ENCODE measurements at regions not wholly inside any gene's neighbourhood (a gene's known extent, or its start where the extent isn't known, plus 50 kb on each side); places are given as distances from the start of the nearest gene placed in this dataset.
"Not testable (repeated sequence)": the region's sequence is repeated elsewhere in the genome, so short reads cannot be mapped to it uniquely, and the experiment has no call there.

DNA sequence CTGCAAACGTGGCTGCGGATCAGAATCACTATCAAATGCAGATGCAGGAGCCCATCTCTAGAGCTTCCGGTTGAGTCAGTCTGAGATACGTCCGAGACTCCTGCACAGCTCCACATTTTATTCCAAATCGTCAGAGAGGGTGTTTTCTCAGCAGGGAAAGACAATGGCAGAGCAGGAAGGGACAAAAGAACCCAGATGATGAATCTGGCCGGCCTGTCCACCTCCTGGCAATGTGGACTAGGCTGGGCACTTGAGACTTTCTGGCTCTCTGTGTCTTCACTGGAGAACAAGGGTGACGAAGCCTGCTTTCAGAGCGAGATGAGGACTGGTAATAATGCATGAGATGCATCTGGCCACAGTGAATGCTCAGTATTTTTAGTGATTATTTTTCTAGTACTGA is 255.9 kb upstream of the MYT1L start:
- H4K20me1 ChIP-seq (ENCODE audit: insufficient read depth, low read length): no peaks in the 10 kb centered on the region
- H3K9me3 ChIP-seq (ENCODE audit: low read depth, low read length): no peaks in the 10 kb centered on the region
- DNase-seq (ENCODE audit: insufficient read length, low spot score, missing footprints): no peak
- no peak overlapping the region for H3K4me2 ChIP-seq (ENCODE audit: insufficient read depth, low read length)
- no peaks in the 10 kb centered on the region for H3K79me2 ChIP-seq (ENCODE audit: insufficient read depth, low read length)
- TF ChIP-seq, protein P1, sequence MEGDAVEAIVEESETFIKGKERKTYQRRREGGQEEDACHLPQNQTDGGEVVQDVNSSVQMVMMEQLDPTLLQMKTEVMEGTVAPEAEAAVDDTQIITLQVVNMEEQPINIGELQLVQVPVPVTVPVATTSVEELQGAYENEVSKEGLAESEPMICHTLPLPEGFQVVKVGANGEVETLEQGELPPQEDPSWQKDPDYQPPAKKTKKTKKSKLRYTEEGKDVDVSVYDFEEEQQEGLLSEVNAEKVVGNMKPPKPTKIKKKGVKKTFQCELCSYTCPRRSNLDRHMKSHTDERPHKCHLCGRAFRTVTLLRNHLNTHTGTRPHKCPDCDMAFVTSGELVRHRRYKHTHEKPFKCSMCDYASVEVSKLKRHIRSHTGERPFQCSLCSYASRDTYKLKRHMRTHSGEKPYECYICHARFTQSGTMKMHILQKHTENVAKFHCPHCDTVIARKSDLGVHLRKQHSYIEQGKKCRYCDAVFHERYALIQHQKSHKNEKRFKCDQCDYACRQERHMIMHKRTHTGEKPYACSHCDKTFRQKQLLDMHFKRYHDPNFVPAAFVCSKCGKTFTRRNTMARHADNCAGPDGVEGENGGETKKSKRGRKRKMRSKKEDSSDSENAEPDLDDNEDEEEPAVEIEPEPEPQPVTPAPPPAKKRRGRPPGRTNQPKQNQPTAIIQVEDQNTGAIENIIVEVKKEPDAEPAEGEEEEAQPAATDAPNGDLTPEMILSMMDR (IDR thresholded peaks at IDR 0.05; ENCODE audit: extremely low read depth, low read depth, low read length): no peak
- no peak overlapping the region for H3K27ac ChIP-seq (ENCODE audit: low read depth, low read length)
- no peaks in the 10 kb centered on the region for H3K36me3 ChIP-seq (ENCODE audit: insufficient read depth, low read length)
- H3K4me1 ChIP-seq (ENCODE audit: insufficient read depth, low read length): no peaks in the 10 kb centered on the region
- H3K27me3 ChIP-seq (ENCODE audit: insufficient read depth, low read length): no peaks in the 10 kb centered on the region
- no peak overlapping the region for H3K4me3 ChIP-seq (ENCODE audit: insufficient read depth, low read length)
- H2AFZ ChIP-seq (ENCODE audit: low read length): no peak overlapping the region

DNA sequence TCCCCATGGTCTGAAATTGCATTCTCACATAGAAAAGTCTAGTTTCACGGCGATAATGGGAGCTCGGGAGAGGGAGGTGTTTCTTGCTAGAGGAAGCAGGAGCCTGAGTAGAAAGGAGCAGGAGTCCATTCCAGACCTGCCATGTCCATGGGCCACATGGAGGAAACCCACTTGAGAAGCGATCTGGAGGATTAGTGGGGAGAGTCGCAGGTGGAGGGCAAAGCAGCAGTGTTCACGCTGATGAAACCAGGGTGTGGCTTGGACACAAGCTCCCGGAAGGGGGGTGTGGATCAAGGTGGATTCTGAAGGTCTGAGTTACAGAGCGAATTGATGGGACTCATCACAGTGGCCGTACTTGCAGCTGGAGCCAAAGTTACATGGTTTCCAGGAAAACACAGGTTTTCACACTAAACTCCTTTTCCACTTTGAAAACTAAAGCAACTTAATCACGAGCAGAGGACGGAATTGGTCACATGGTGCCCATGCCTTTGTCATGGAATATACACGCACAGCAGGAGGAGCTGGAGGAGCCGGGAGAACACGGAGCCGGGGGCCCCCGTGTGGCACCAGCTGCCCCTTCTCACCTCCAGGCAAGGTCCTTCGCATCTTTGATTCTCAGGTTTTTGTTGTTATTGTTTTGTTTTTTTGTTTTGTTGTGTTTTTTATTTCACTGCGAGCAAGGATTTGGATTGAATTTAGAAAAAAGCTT is 255.1 kb upstream of the MYT1L start:
- Histone ChIP-seq H3K4me3 (ENCODE audit: insufficient read depth, low read length) (no peak overlapping the region), H3K27ac (ENCODE audit: low read depth, low read length) (no peak overlapping the region), H3K4me2 (ENCODE audit: insufficient read depth, low read length) (no peak overlapping the region), H3K9me3 (ENCODE audit: low read depth, low read length) (no peaks in the 10 kb centered on the region), H3K27me3 (ENCODE audit: insufficient read depth, low read length) (no peaks in the 10 kb centered on the region), H3K4me1 (ENCODE audit: insufficient read depth, low read length) (no peaks in the 10 kb centered on the region), H2AFZ (ENCODE audit: low read length) (no peak overlapping the region), H4K20me1 (ENCODE audit: insufficient read depth, low read length) (no peaks in the 10 kb centered on the region), H3K36me3 (ENCODE audit: insufficient read depth, low read length) (no peaks in the 10 kb centered on the region), H3K79me2 (ENCODE audit: insufficient read depth, low read length) (no peaks in the 10 kb centered on the region)
- no peak for DNase-seq (ENCODE audit: insufficient read length, low spot score, missing footprints)
- TF ChIP-seq, protein P1 (IDR thresholded peaks at IDR 0.05; ENCODE audit: extremely low read depth, low read depth, low read length): no peak

DNA sequence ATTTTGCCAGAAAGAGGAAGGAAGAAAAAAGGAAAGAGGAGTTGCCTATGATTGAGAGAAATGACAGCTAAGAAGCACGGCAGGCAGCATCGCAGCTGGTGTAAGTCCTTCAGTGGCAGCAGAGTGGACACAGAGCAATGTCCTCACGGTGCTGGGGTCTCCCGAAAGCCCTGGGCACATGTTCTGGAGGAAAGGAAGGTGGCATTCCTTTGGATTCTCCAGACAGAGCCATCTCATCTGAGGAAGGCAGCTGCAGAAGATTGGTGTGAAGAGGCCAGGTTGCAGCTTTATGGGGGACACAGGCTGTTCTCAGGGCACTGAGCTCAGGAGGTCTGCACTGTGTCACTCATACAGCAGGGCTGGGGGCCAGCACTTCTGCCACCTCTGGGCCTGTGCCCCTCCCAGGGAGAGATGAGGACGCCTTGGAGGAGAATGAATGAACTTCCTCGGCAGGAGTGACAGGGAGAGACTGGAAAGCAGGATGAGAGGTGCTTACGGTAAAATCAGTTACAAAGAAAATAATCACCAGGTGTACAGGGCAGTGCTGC is 252.0 kb upstream of the MYT1L start:
- Histone ChIP-seq H3K27ac (ENCODE audit: low read depth, low read length) (no peak overlapping the region), H3K4me3 (ENCODE audit: insufficient read depth, low read length) (no peak overlapping the region), H2AFZ (ENCODE audit: low read length) (no peak overlapping the region), H3K9me3 (ENCODE audit: low read depth, low read length) (no peaks in the 10 kb centered on the region), H3K36me3 (ENCODE audit: insufficient read depth, low read length) (no peaks in the 10 kb centered on the region), H3K79me2 (ENCODE audit: insufficient read depth, low read length) (no peaks in the 10 kb centered on the region), H4K20me1 (ENCODE audit: insufficient read depth, low read length) (no peaks in the 10 kb centered on the region), H3K4me2 (ENCODE audit: insufficient read depth, low read length) (no peak overlapping the region), H3K4me1 (ENCODE audit: insufficient read depth, low read length) (no peaks in the 10 kb centered on the region), H3K27me3 (ENCODE audit: insufficient read depth, low read length) (no peaks in the 10 kb centered on the region)
- TF ChIP-seq, protein P1 (IDR thresholded peaks at IDR 0.05; ENCODE audit: extremely low read depth, low read depth, low read length): no peak
- DNase-seq (ENCODE audit: insufficient read length, low spot score, missing footprints): no peak

DNA sequence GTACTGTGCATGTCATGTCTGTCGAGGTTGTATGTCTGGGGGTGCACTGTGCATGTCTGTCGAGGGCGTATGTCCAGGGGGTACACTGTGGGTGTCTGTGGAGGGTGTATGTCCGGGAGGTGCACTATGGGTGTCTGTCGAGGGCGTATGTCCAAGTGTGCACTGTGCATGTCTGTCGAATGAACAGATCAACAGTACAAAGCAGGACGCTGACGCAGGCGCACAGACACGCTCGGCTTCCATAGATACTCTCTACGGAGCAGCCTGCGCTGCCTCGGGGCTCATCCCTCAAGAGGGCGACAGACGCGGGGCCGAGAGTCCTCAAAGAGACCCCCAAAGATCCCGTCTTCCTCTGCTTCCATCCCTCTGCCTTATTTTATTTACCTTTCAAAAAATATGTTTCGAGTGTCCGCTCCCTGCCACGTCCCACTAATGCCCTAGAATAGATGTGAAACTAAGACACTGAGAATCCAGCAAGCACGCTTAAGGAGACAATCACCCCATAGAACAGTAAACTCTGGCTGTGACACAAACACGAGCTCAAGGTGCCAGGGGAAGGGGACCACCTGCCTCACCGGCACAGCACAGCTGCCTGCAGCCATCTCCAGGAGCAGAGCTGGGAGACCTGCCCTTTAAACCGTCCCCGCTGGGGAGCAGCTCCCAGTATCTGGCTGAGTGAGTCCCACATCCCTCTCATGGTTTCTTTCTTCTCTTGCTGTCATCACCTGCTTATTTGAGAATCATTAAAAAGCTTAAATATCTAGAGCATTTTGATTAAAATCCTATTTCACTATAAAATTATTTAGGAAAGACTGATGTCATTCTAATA is 250.5 kb upstream of the MYT1L start:
- no peaks in the 10 kb centered on the region for H3K36me3 ChIP-seq (ENCODE audit: insufficient read depth, low read length)
- H4K20me1 ChIP-seq (ENCODE audit: insufficient read depth, low read length): no peaks in the 10 kb centered on the region
- H3K4me2 ChIP-seq (ENCODE audit: insufficient read depth, low read length): no peak overlapping the region
- H3K27me3 ChIP-seq (ENCODE audit: insufficient read depth, low read length): no peaks in the 10 kb centered on the region
- no peaks in the 10 kb centered on the region for H3K79me2 ChIP-seq (ENCODE audit: insufficient read depth, low read length)
- TF ChIP-seq, protein P1 (IDR thresholded peaks at IDR 0.05; ENCODE audit: extremely low read depth, low read depth, low read length): no peak
- H2AFZ ChIP-seq (ENCODE audit: low read length): no peak overlapping the region
- H3K9me3 ChIP-seq (ENCODE audit: low read depth, low read length): no peaks in the 10 kb centered on the region
- no peak overlapping the region for H3K4me3 ChIP-seq (ENCODE audit: insufficient read depth, low read length)
- no peaks in the 10 kb centered on the region for H3K4me1 ChIP-seq (ENCODE audit: insufficient read depth, low read length)
- no peak for DNase-seq (ENCODE audit: insufficient read length, low spot score, missing footprints)
- no peak overlapping the region for H3K27ac ChIP-seq (ENCODE audit: low read depth, low read length)

DNA sequence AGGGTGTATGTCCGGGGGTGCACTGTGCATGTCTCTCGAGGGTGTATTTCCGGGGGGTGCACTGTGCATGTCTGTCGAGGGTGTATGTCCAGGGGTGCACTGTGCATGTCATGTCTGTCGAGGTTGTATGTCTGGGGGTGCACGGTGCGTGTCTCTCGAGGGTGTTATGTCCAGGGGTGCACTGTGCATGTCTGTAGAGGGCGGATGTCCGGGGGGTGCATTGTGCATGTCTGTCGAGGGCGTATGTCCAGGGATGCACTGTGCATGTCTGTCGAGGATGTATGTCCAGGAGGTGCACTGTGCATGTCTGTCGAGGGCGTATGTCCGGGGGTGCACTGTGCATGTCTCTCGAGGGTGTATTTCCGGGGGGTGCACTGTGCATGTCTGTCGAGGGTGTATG is 249.8 kb upstream of the MYT1L start:
- H3K27ac ChIP-seq (ENCODE audit: low read depth, low read length); H4K20me1 ChIP-seq (ENCODE audit: insufficient read depth, low read length); H3K4me2 ChIP-seq (ENCODE audit: insufficient read depth, low read length); H3K4me1 ChIP-seq (ENCODE audit: insufficient read depth, low read length); H3K79me2 ChIP-seq (ENCODE audit: insufficient read depth, low read length); DNase-seq (ENCODE audit: insufficient read length, low spot score, missing footprints); H2AFZ ChIP-seq (ENCODE audit: low read length); H3K4me3 ChIP-seq (ENCODE audit: insufficient read depth, low read length); H3K9me3 ChIP-seq (ENCODE audit: low read depth, low read length); H3K36me3 ChIP-seq (ENCODE audit: insufficient read depth, low read length); H3K27me3 ChIP-seq (ENCODE audit: insufficient read depth, low read length): not testable (repeated sequence)

All from osteoblast (primary cell).